Small intestine (tissue), 7 donors: ENCODE measurements at regions not wholly inside any gene's neighbourhood (a gene's known extent, or its start where the extent isn't known, plus 50 kb on each side); places are given as distances from the start of the nearest gene placed in this dataset.
"Not testable (repeated sequence)": the region's sequence is repeated elsewhere in the genome, so short reads cannot be mapped to it uniquely, and the experiment has no call there.

Experiments used
- DNase-seq, 2 donors: peaks; one replicate each; pipeline versions ENCODE4 v3.0.0 to v3.0.0-alpha.2; 2013
- FAIRE-seq: peaks from 2 replicates; lab custom pipeline; 2012; peaks lifted over from hg19 to GRCh38; lab: Jason Lieb, UNC
- H3K27ac ChIP-seq, 3 donors: one replicate each; pipeline ENCODE4 v1.5.1; 2013; ENCODE audit warnings: low read length in 2 of 3, mild to moderate bottlenecking in 2 of 3, control low read depth in 1 of 3, inconsistent platforms in 1 of 3, low read depth in 1 of 3, moderate library complexity in 1 of 3
- H3K27me3 ChIP-seq, 3 donors: one replicate each; pipeline ENCODE4 v1.6.1; 2013; ENCODE audit warnings: low read length in 3 of 3, inconsistent platforms in 1 of 3; ENCODE audit not compliant: control insufficient read depth in 3 of 3, insufficient read depth in 3 of 3
- H3K36me3 ChIP-seq, 3 donors: one replicate each; pipeline ENCODE4 v1.6.1; 2013; ENCODE audit warnings: low read length in 3 of 3, inconsistent platforms in 1 of 3, low read depth in 1 of 3, mild to moderate bottlenecking in 1 of 3, moderate library complexity in 1 of 3; ENCODE audit not compliant: control insufficient read depth in 3 of 3, insufficient read depth in 2 of 3
- H3K4me1 ChIP-seq, 3 donors: one replicate each; pipeline ENCODE4 v1.6.1; 2013; ENCODE audit warnings: low read length in 2 of 3, inconsistent platforms in 1 of 3, low read depth in 1 of 3, mild to moderate bottlenecking in 1 of 3, moderate library complexity in 1 of 3; ENCODE audit not compliant: control insufficient read depth in 3 of 3, insufficient read depth in 2 of 3
- H3K4me3 ChIP-seq, 3 donors: one replicate each; pipeline ENCODE4 v1.5.1; 2013; ENCODE audit warnings: low read length in 3 of 3, control low read depth in 1 of 3, inconsistent platforms in 1 of 3, low read depth in 1 of 3, mild to moderate bottlenecking in 1 of 3, moderate library complexity in 1 of 3
- H3K9me3 ChIP-seq, 2 donors: one replicate each; pipeline ENCODE4 v1.6.1; 2013; ENCODE audit warnings: low read depth in 1 of 2, low read length in 1 of 2; ENCODE audit not compliant: control insufficient read depth in 2 of 2, insufficient read depth in 1 of 2
- WGBS, 3 donors: extraction: QIAGEN DNeasy Blood & Tissue Kit; methylation state at CpG; one replicate each; pipeline ENCODE4 v1.1.7; 2013; 5-methylcytosine and 5-hydroxymethylcytosine counted together
- donor health status: healthy with polysubstance abuse.
- donor health status: control.
- donor health status: control.
- donor health status: Bipolar disorder and iron deficiency.
- donor health status: healthy.

- not testable (repeated sequence) for H3K36me3 ChIP-seq, FAIRE-seq, H3K27ac ChIP-seq, H3K27me3 ChIP-seq, DNase-seq, H3K4me3 ChIP-seq, H3K4me1 ChIP-seq, H3K9me3 ChIP-seq
- 69 to 83% (median 72%) methylated on average over 12 of the region's 12 CpGs for WGBS, 3 donors
Measured at GRCh38 chr3:5383486-5384263, 196.2 kb downstream of the EDEM1 start.

GRCh38 chr3:5384557-5385236 lies 197.2 kb downstream of the EDEM1 start:
- H3K4me1 ChIP-seq, result no peaks in the 10 kb centered on the region
- H3K9me3 ChIP-seq, result no peaks in the 10 kb centered on the region
- WGBS, 3 donors, result 86 to 88% (median 88%) methylated on average over 7 of the region's 7 CpGs
- no peak for DNase-seq
- H3K4me3 ChIP-seq, result no peak overlapping the region
- H3K36me3 ChIP-seq, result no peaks in the 10 kb centered on the region
- peaks cover 0 to 3% (median 0%) of the 10 kb centered on the region in 3 donors for H3K27me3 ChIP-seq
- no peak overlapping the region for H3K27ac ChIP-seq
- no peak for FAIRE-seq

GRCh38 chr3:5388091-5388490 lies 200.6 kb downstream of the EDEM1 start:
- H3K27me3 ChIP-seq, result peaks cover 0 to 3% (median 0%) of the 10 kb centered on the region in 3 donors
- DNase-seq (no peak), FAIRE-seq (no peak)
- no peak overlapping the region for H3K4me3 ChIP-seq
- 63 to 81% (median 76%) methylated on average over 1 of the region's 1 CpG for WGBS, 3 donors
- no peaks in the 10 kb centered on the region for H3K4me1 ChIP-seq
- no peaks in the 10 kb centered on the region for H3K36me3 ChIP-seq
- no peaks in the 10 kb centered on the region for H3K9me3 ChIP-seq
- H3K27ac ChIP-seq, result no peak overlapping the region

GRCh38 chr3:5389057-5389456 lies 201.6 kb downstream of the EDEM1 start:
- WGBS, 3 donors, result 23 to 47% (median 39%) methylated on average over 4 of the region's 4 CpGs
- Histone ChIP-seq H3K4me3 (no peak overlapping the region), H3K27me3 (peaks cover 0 to 3% (median 0%) of the 10 kb centered on the region in 3 donors), H3K27ac (no peak overlapping the region), H3K9me3 (no peaks in the 10 kb centered on the region), H3K36me3 (no peaks in the 10 kb centered on the region), H3K4me1 (no peaks in the 10 kb centered on the region)
- peak in 1 of 2 donors; percentile 18 for DNase-seq
- no peak for FAIRE-seq

GRCh38 chr3:5390221-5390620 lies 202.7 kb downstream of the EDEM1 start:
- no peak overlapping the region for H3K27ac ChIP-seq
- H3K4me3 ChIP-seq, result no peak overlapping the region
- no peaks in the 10 kb centered on the region for H3K27me3 ChIP-seq
- no peaks in the 10 kb centered on the region for H3K9me3 ChIP-seq
- 54 to 76% (median 56%) methylated on average over 5 of the region's 5 CpGs for WGBS, 3 donors
- no peak for DNase-seq
- no peak for FAIRE-seq
- H3K36me3 ChIP-seq, result no peaks in the 10 kb centered on the region
- no peaks in the 10 kb centered on the region for H3K4me1 ChIP-seq

GRCh38 chr3:5390936-5391625 lies 203.6 kb downstream of the EDEM1 start:
- FAIRE-seq (no peak), DNase-seq (no peak)
- 63 to 80% (median 76%) methylated on average over 5 of the region's 5 CpGs for WGBS, 3 donors
- Histone ChIP-seq H3K4me3 (no peak overlapping the region), H3K27ac (no peak overlapping the region), H3K27me3 (no peaks in the 10 kb centered on the region), H3K9me3 (no peaks in the 10 kb centered on the region), H3K4me1 (no peaks in the 10 kb centered on the region), H3K36me3 (no peaks in the 10 kb centered on the region)

GRCh38 chr3:5401002-5401401 lies 213.5 kb downstream of the EDEM1 start:
- no peak for DNase-seq
- Histone ChIP-seq H3K36me3 (no peaks in the 10 kb centered on the region), H3K4me3 (no peak overlapping the region), H3K27ac (no peak overlapping the region), H3K27me3 (no peaks in the 10 kb centered on the region), H3K4me1 (no peaks in the 10 kb centered on the region), H3K9me3 (no peaks in the 10 kb centered on the region)
- WGBS, 3 donors, result 89 to 90% (median 90%) methylated on average over 10 of the region's 10 CpGs
- FAIRE-seq, result no peak

GRCh38 chr3:5404718-5405117 lies 217.2 kb downstream of the EDEM1 start:
- 87 to 96% (median 94%) methylated on average over 2 of the region's 2 CpGs for WGBS, 3 donors
- H3K4me3 ChIP-seq, result no peak overlapping the region
- DNase-seq (no peak), FAIRE-seq (no peak)
- no peak overlapping the region for H3K27ac ChIP-seq
- no peaks in the 10 kb centered on the region for H3K9me3 ChIP-seq
- no peaks in the 10 kb centered on the region for H3K4me1 ChIP-seq
- no peaks in the 10 kb centered on the region for H3K27me3 ChIP-seq
- no peaks in the 10 kb centered on the region for H3K36me3 ChIP-seq
